ENCODE measurements at regions not wholly inside any gene's neighbourhood (a gene's known extent, or its start where the extent isn't known, plus 50 kb on each side); places are given as distances from the start of the nearest gene placed in this dataset.

GRCh38 chr15:62465173-62465572 lies 300.1 kb upstream of the C2CD4B start:
- DNase-seq (ENCODE audit: low read depth in 3 of 3) = no peak

- no peak for DNase-seq (ENCODE audit: low read depth in 3 of 3)
Measured at GRCh38 chr15:62469478-62469873, 304.4 kb upstream of the C2CD4B start.

GRCh38 chr15:62469874-62470688 lies 305.0 kb upstream of the C2CD4B start:
- DNase-seq (ENCODE audit: low read depth in 3 of 3) = no peak

- DNase-seq (ENCODE audit: low read depth in 3 of 3) = no peak
Measured at GRCh38 chr15:62472616-62473299, 307.7 kb upstream of the C2CD4B start.

GRCh38 chr15:62474021-62474770 lies 309.1 kb upstream of the C2CD4B start:
- DNase-seq (ENCODE audit: low read depth in 3 of 3) = no peak

- DNase-seq (ENCODE audit: low read depth in 3 of 3) = no peak
Measured at GRCh38 chr15:62474771-62475124, 309.7 kb upstream of the C2CD4B start.

GRCh38 chr15:62475591-62475990 lies 310.5 kb upstream of the C2CD4B start:
- DNase-seq (ENCODE audit: low read depth in 3 of 3) = no peak

GRCh38 chr15:62476163-62476562 lies 311.1 kb upstream of the C2CD4B start:
- DNase-seq (ENCODE audit: low read depth in 3 of 3) = no peak

- DNase-seq (ENCODE audit: low read depth in 3 of 3) = no peak
Measured at GRCh38 chr15:62477929-62478328, 312.8 kb upstream of the C2CD4B start.

- DNase-seq (ENCODE audit: low read depth in 3 of 3) = no peak
Measured at GRCh38 chr15:62482785-62483429, 317.8 kb upstream of the C2CD4B start.

GRCh38 chr15:62483814-62484213 lies 318.7 kb upstream of the C2CD4B start:
- no peak for DNase-seq (ENCODE audit: low read depth in 3 of 3)

GRCh38 chr15:62485170-62485720 lies 320.2 kb upstream of the C2CD4B start:
- DNase-seq (ENCODE audit: low read depth in 3 of 3) = no peak

- no peak for DNase-seq (ENCODE audit: low read depth in 3 of 3)
Measured at GRCh38 chr15:62486041-62486440, 321.0 kb upstream of the C2CD4B start.

GRCh38 chr15:62488387-62488786 lies 323.3 kb upstream of the C2CD4B start:
- DNase-seq (ENCODE audit: low read depth in 3 of 3) = no peak

GRCh38 chr15:62491642-62492041 lies 326.6 kb upstream of the C2CD4B start:
- DNase-seq (ENCODE audit: low read depth in 3 of 3) = no peak

GRCh38 chr15:62492900-62493299 lies 327.8 kb upstream of the C2CD4B start:
- DNase-seq (ENCODE audit: low read depth in 3 of 3) = no peak

- DNase-seq (ENCODE audit: low read depth in 3 of 3) = no peak
Measured at GRCh38 chr15:62494197-62494596, 329.1 kb upstream of the C2CD4B start.

GRCh38 chr15:62495670-62496614 lies 330.9 kb upstream of the C2CD4B start:
- no peak for DNase-seq (ENCODE audit: low read depth in 3 of 3)

GRCh38 chr15:62497356-62497755 lies 332.3 kb upstream of the C2CD4B start:
- DNase-seq (ENCODE audit: low read depth in 3 of 3) = no peak

- no peak for DNase-seq (ENCODE audit: low read depth in 3 of 3)
Measured at GRCh38 chr15:62498278-62498677, 333.2 kb upstream of the C2CD4B start.

- no peak for DNase-seq (ENCODE audit: low read depth in 3 of 3)
Measured at GRCh38 chr15:62498712-62499111, 333.6 kb upstream of the C2CD4B start.

All from stimulated activated CD4-positive, alpha-beta T cell treated with anti-CD3 and anti-CD28 coated beads, TNF-alpha, amount 100 ng/mL, for 48 hours (primary cell).